Activated CD4-positive, alpha-beta T cell treated with anti-CD3 and anti-CD28 coated beads, Interleukin-2, Interleukin-4, amounts not matched to agents 100 ng/mL and 50 ng/mL, durations not matched to agents 16 hours and 8 hours (primary cell): ENCODE measurements at regions not wholly inside any gene's neighbourhood (a gene's known extent, or its start where the extent isn't known, plus 50 kb on each side); places are given as distances from the start of the nearest gene placed in this dataset.
A peak's percentile ranks its signal among the peaks of the same experiment; 100 is the strongest.

Experiments used
- DNase-seq: peaks from one replicate; pipeline ENCODE4 v3.0.0-alpha.2; 2020; ENCODE audit warnings: low spot score

DNA sequence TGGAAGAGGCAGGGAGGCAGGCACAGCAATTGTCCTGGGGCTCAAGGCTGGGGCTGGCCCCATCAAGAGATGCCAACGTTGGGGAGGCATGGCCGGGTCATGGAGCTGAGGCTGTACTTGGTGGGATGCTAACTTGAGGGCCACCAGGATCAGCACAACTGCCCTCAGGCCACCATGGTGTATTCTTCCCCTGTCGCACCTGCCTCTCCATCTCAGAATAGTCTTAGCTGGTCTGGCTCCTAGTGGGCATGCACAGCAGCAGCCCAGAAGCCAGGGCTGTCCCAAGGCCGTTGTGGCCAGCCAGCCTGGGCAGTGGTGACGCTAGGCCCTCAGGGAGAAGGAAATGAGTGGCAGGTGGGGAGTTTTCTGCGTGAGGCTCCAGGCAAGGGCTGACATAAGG lies 91.3 kb downstream of the DHCR7 start:
- DNase-seq = no peak

GRCh38 chr11:71356280-71356876 lies 91.8 kb downstream of the DHCR7 start:
- no peak for DNase-seq

- DNase-seq = no peak
Measured at GRCh38 chr11:71355281-71355680, 92.9 kb downstream of the DHCR7 start.

- no peak for DNase-seq
Measured at GRCh38 chr11:71354394-71355105, 93.6 kb downstream of the DHCR7 start.

- no peak for DNase-seq
Measured at GRCh38 chr11:71352748-71353147, 95.4 kb downstream of the DHCR7 start.

GRCh38 chr11:71352226-71352625 lies 96.0 kb downstream of the DHCR7 start:
- DNase-seq = no peak

GRCh38 chr11:71349627-71350026 lies 97.2 kb upstream of the SHANK2 start:
- no peak for DNase-seq

DNA sequence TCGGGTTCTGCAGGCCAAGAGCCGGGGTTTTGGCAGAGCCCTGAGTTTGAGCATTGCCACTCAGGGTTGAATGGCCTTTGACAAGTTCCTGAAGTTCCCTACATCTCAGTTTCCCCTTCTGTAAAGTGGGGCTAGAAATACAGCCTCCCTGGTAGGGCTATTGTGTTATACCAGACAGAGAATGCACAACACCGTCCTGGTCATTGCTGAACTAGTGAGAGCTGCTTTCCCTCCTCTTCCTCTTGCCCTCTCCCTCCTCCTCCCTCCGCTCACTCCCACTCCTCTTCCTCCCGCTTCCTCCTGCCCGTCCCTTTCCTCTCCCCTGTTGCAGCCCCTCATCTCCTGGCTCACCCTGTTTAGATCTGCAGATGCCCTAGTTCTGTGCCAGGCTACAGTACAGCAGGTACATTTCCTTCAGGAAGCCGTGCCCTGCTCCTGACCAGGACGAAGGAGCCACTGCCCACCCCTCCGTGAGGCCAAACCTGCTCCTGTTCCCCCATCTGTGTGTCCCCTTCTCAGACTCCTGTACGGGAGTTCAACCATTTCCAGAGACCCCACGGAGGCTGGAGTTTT lies 91.5 kb upstream of the SHANK2 start:
- DNase-seq = no peak

DNA sequence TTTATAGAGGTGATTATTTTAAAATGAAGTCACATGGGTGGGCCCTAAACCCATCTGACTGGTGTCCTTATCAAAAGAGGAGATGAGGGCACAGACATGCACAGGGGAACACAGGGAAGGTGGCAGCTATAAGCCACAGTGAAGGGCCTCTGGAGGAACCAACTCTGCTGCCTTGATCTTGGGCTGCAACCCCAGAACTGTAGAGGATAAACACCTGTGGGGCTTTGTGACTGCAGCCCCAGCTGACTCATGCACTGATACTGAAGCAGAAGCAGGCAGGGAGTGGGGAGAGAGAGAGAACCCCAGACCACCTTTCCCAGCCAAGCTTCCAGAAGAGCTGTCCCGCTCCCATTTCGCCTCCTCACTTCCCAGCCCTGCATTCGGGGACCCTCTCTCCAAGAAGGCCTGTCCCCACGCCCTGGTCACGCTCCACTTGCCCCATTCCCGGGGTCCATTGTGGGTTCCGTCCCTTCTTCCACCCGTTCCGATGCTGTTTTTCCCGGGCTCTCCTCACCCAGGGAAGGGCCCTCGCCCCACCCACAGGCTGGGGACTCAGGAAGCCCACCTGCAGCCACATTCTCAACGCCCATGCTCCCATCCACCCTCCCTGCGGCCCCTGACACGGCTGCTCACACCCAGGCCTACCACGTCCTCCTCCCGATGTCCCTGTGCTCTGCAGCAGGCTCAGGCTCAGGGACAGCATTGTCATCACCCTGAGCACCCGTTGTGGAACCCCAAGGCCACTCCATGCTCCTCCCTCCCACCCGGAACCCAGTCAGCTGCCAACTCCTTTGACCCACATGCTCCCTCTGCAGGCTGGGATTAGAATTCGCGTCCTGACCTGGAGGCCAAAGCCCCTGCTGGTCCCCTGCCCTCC lies 90.8 kb upstream of the SHANK2 start:
- peak; percentile 21 for DNase-seq

DNA sequence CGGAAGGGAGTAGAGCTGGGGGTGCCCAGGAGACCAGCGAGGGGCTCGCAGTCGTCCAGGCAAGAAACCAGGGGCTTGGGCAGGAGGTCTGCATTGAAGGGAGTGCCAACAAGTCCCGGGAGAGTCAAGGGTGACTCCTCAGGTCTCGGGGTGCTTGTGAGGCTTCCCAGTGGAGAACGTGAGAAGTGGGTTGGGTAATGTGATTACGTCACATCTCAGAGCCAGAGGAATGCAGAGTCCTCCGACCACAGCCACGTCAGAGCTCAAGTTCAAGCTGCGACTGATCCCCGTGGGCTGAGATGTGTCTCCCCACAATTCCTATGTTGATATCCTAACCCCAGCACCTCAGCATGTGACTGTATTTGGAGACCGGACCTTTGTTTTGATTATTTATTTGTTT lies 89.7 kb upstream of the SHANK2 start:
- DNase-seq = no peak

GRCh38 chr11:71341596-71341995 lies 89.2 kb upstream of the SHANK2 start:
- no peak for DNase-seq

- no peak for DNase-seq
Measured at GRCh38 chr11:71341173-71341572, 88.8 kb upstream of the SHANK2 start.

DNA sequence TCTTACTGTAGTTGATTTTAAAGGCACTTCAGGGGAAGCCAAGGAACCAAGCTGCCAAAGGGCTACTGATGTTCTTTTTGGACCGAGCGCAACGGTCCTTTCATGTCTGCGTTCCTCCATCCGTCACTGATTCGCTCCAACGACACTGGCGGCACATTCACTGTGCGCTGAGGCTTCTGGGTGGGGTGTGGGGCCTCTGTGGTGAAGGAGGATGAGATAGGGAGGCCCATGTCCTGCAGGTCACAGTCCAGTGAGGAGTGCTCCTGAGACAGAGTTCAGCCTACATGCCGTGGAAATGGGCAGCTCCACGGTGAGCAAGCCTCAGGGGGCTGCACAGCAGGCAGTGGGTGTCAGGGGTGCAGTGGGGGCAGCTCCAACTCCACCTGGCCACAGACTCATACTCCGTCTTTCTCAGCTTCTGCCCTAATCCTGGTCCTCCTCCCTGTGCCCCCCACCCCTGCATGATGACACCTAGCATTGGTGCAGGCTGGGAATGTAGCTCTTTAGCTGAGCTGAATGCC lies 87.8 kb upstream of the SHANK2 start:
- no peak for DNase-seq

DNA sequence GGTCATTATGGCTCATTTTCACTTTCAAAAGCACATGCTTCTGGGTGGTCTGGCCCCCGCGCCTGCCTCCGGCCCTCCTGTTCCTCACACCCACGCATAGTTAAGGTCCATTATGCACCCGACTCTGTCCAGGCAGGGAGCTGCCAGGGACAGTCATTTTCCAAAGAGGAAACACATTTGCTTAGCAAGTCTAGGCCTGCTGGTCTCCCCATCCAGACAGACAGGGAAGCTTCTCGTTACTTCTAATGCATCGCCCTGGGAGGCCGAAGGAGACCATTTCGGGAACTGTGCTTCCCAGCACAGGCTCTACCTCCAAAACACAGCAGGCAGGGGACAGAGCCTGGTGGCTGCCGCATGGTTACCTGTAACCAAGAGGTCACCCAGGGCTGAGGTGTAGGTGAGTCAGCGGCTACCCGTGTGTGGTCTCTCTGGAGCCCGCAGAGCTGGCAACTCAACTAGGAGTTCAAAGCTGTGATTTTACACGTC lies 87.1 kb upstream of the SHANK2 start:
- no peak for DNase-seq

- no peak for DNase-seq
Measured at GRCh38 chr11:71338801-71339395, 86.5 kb upstream of the SHANK2 start.

- DNase-seq = no peak
Measured at GRCh38 chr11:71336996-71337754, 84.8 kb upstream of the SHANK2 start.

- no peak for DNase-seq
Measured at GRCh38 chr11:71336176-71336995, 84.0 kb upstream of the SHANK2 start.

DNA sequence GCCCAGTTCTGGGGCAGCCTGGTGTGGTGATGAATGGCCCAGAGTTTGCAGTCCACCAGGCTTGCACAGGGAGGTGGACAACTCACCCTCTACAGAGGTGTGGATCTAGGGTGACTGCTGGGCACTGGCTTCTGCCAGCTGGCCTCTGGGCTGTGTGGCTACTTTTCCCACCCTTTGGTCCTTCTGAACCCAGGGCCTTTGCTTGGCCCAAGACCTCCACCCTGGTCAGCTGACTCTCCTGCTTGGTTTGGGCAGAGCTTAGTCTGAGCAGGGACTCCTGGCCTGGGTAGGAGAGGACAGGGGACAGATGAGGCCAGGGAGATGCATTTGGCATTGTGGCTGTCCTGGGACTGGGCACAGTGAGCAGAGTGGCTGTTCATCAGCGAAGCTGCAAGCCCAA lies 83.0 kb upstream of the SHANK2 start:
- DNase-seq = no peak

GRCh38 chr11:71334191-71334590 lies 81.8 kb upstream of the SHANK2 start:
- no peak for DNase-seq

- no peak for DNase-seq
Measured at GRCh38 chr11:71333473-71333872, 81.1 kb upstream of the SHANK2 start.
